DND-41 (cell line): ENCODE measurements at regions not wholly inside any gene's neighbourhood (a gene's known extent, or its start where the extent isn't known, plus 50 kb on each side); places are given as distances from the start of the nearest gene placed in this dataset.

Experiments
- CTCF ChIP-seq: IDR thresholded peaks from 2 replicates; pipeline ENCODE4 v1.5.1; 2012; ENCODE audit warnings: borderline replicate concordance, low read length, moderate library complexity, mild to moderate bottlenecking; ENCODE audit not compliant: poor library complexity, severe bottlenecking; ENCODE audit errors: extremely low read depth
- EZH2 ChIP-seq: IDR thresholded peaks from 3 replicates; pipeline ENCODE4 v1.6.1; 2012; ENCODE audit warnings: borderline replicate concordance, low read depth, mild to moderate bottlenecking, moderate library complexity, low read length, inconsistent platforms; ENCODE audit not compliant: severe bottlenecking

GRCh38 chr3:29143151-29143550, 137.7 kb upstream of the RBMS3 start:
- TF ChIP-seq EZH2: no peak
- no peak for TF ChIP-seq CTCF
